ENCODE measurements at regions not wholly inside any gene's neighbourhood (a gene's known extent, or its start where the extent isn't known, plus 50 kb on each side); places are given as distances from the start of the nearest gene placed in this dataset.

DNA sequence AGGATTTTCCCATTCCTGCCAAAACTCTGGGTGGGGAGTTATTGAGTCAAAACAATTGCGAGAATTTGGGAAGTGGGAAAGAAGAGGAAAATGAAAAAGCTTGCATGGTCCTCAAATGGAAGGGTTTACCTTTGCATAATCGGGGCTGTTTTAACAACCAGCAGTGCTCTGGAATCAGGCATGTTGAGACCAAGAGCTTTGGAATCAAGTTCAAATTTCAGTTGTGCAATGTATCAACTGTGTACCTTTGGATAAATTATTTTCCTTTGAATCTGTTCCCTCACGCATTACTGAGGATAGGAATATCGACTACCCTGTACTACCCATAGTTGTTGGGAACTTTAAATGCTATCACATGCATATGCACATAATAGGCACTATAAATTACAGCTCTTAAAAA lies 205.5 kb downstream of the JCAD start:
- TF ChIP-seq, protein P1, sequence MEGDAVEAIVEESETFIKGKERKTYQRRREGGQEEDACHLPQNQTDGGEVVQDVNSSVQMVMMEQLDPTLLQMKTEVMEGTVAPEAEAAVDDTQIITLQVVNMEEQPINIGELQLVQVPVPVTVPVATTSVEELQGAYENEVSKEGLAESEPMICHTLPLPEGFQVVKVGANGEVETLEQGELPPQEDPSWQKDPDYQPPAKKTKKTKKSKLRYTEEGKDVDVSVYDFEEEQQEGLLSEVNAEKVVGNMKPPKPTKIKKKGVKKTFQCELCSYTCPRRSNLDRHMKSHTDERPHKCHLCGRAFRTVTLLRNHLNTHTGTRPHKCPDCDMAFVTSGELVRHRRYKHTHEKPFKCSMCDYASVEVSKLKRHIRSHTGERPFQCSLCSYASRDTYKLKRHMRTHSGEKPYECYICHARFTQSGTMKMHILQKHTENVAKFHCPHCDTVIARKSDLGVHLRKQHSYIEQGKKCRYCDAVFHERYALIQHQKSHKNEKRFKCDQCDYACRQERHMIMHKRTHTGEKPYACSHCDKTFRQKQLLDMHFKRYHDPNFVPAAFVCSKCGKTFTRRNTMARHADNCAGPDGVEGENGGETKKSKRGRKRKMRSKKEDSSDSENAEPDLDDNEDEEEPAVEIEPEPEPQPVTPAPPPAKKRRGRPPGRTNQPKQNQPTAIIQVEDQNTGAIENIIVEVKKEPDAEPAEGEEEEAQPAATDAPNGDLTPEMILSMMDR (IDR thresholded peaks at IDR 0.05) = no peak
- TF ChIP-seq POLR2A (IDR thresholded peaks at IDR 0.05) = no peak

Data from thyroid gland (tissue), 4 donors.